PC-3 (cell line): ENCODE measurements at regions not wholly inside any gene's neighbourhood (a gene's known extent, or its start where the extent isn't known, plus 50 kb on each side); places are given as distances from the start of the nearest gene placed in this dataset.

ENCODE experiments used
- ATAC-seq: fragments of 200-7000 bp; cut with Tn5 transposase; 2 replicates; pipeline ENCODE4 v1.9.1; 2020; ENCODE audit warnings: mild to moderate bottlenecking, moderate library complexity
- BruUV-seq: library from RNA; stranded (reverse); fragments of 400-500 nt; replicated peaks from 2 replicates; lab custom pipeline; 2021; lab: Mats Ljungman, UMichigan
- CTCF ChIA-PET: fragments of 300-600 bp; sonication (Branson Sonifier 250); formaldehyde crosslinking; loops from one replicate; lab custom pipeline; 2022; ENCODE audit warnings: antibody characterized with exemption; lab: Charles Lee
- POLR2A ChIA-PET: fragments of 300-600 bp; sonication (Branson Sonifier 250); formaldehyde crosslinking; loops from one replicate; lab custom pipeline; 2022; ENCODE audit warnings: antibody characterized with exemption; ENCODE audit not compliant: unreplicated experiment; lab: Charles Lee
- DNase-seq: peaks from one replicate; pipeline ENCODE4 v3.0.0-alpha.2; 2015
- H2AFZ ChIP-seq: fragments of 300-600 bp; sonication (generic); 2 replicates; pipeline ENCODE4 v1.6.0; 2016; ENCODE audit warnings: antibody characterized with exemption, low read length
- H3F3A ChIP-seq: fragments of 300-600 bp; sonication (generic); one replicate; pipeline ENCODE4 v1.6.0; 2017; ENCODE audit warnings: antibody characterized with exemption, low read length, control low read depth, mild to moderate bottlenecking; ENCODE audit not compliant: unreplicated experiment
- H3K27ac ChIP-seq: fragments of 300-600 bp; sonication (generic); 2 replicates; pipeline ENCODE4 v1.5.1; 2016; ENCODE audit warnings: mild to moderate bottlenecking, low read length
- H3K27me3 ChIP-seq: fragments of 300-600 bp; sonication (generic); 2 replicates; pipeline ENCODE4 v1.6.1; 2016; ENCODE audit warnings: low read length, mixed read lengths
- H3K36me3 ChIP-seq: fragments of 300-600 bp; sonication (generic); 2 replicates; pipeline ENCODE4 v1.6.1; 2016; ENCODE audit warnings: low read depth, mixed run types, low read length, mixed read lengths
- H3K4me1 ChIP-seq: fragments of 300-600 bp; sonication (generic); 2 replicates; pipeline ENCODE4 v1.5.1; 2016; ENCODE audit warnings: low read length; ENCODE audit not compliant: insufficient read depth
- H3K4me2 ChIP-seq: fragments of 300-600 bp; sonication (generic); 2 replicates; pipeline ENCODE4 v1.6.0; 2016; ENCODE audit warnings: low read length
- H3K4me3 ChIP-seq: fragments of 300-600 bp; sonication (generic); 2 replicates; pipeline ENCODE4 v1.5.1; 2016; ENCODE audit warnings: mild to moderate bottlenecking, low read length, mixed read lengths
- H3K79me2 ChIP-seq: fragments of 300-600 bp; sonication (generic); 2 replicates; pipeline ENCODE4 v1.6.1; 2017; ENCODE audit warnings: low read length, mixed read lengths
- H3K9ac ChIP-seq: fragments of 300-600 bp; sonication (generic); 2 replicates; pipeline ENCODE4 v1.6.0; 2016; ENCODE audit warnings: mild to moderate bottlenecking, low read length
- H3K9me2 ChIP-seq: fragments of 300-600 bp; sonication (generic); replicated peaks from 2 replicates; pipeline ENCODE4 v1.6.1; 2016; ENCODE audit warnings: mixed run types, low read length, mixed read lengths
- H3K9me3 ChIP-seq: fragments of 300-600 bp; sonication (generic); 2 replicates; pipeline ENCODE4 v1.6.1; 2016; ENCODE audit warnings: low read length, mixed read lengths
- H4K20me1 ChIP-seq: fragments of 300-600 bp; sonication (generic); 2 replicates; pipeline ENCODE4 v1.6.1; 2016; ENCODE audit warnings: low read length, mixed read lengths
- CTCF ChIP-seq: fragments of 300-600 bp; sonication (generic); conservative IDR thresholded peaks from 2 replicates; pipeline ENCODE4 v1.5.1; 2017; ENCODE audit warnings: antibody characterized with exemption, low read depth, mild to moderate bottlenecking, low read length
- EZH2 ChIP-seq: fragments of 300-600 bp; sonication (generic); IDR thresholded peaks from one replicate; pipeline ENCODE4 v1.6.1; 2017; ENCODE audit warnings: antibody characterized with exemption, mild to moderate bottlenecking, low read length; ENCODE audit not compliant: unreplicated experiment
- EZH2phosphoT487 ChIP-seq: fragments of 300-600 bp; sonication (generic); IDR thresholded peaks from 2 replicates; pipeline ENCODE4 v1.6.1; 2018; ENCODE audit warnings: mild to moderate bottlenecking, antibody characterized with exemption, low read length, borderline replicate concordance
- intact Hi-C: fragments of 100-400 bp; cut with micrococcal nuclease; formaldehyde crosslinking; loops from 2 replicates; pipeline ENCODE4 v1.9.0; 2023

DNA sequence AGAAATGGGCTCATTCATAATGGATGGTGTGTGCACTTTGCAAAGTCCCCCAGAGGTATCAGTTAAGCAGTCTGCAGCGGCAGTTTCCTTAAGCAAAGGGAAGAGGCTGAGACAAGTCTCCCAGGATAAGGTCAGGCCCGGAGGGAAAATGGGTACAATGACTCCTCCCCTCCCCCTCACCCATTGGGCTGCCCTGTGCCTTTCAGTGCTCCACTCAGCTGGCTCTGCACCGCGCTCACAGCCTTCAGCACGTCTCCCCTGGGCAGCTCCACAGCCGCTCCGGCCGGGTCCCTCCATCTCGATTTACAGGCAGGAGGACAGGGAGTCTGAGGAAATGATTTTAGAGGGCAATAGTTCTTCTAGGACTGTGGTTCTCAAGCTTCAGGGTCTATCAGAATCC lies 264.8 kb downstream of the LRFN2 start:
- no peaks in the 10 kb centered on the region for H3K4me1 ChIP-seq
- intact Hi-C loops = no loop called here
- H3K79me2 ChIP-seq = no peaks in the 10 kb centered on the region
- CTCF ChIA-PET = no interaction called here
- no peak overlapping the region for H3K27ac ChIP-seq
- no peaks in the 10 kb centered on the region for H3K36me3 ChIP-seq
- no peaks in the 10 kb centered on the region for H3K9me3 ChIP-seq
- no peaks in the 10 kb centered on the region for H3F3A ChIP-seq
- H4K20me1 ChIP-seq = no peaks in the 10 kb centered on the region
- H3K9me2 ChIP-seq = no peaks in the 10 kb centered on the region
- H3K4me3 ChIP-seq = no peak overlapping the region
- DNase-seq (no peak), ATAC-seq (no peak)
- H2AFZ ChIP-seq = no peak overlapping the region
- POLR2A ChIA-PET = no interaction called here
- H3K9ac ChIP-seq = no peak overlapping the region
- H3K4me2 ChIP-seq = no peak overlapping the region
- TF ChIP-seq EZH2 (no peak), EZH2phosphoT487 (no peak), CTCF (no peak)
- H3K27me3 ChIP-seq = peaks cover 12% of the 10 kb centered on the region; the same call in 1 of the 2 replicates
- no TSS peak for BruUV-seq

DNA sequence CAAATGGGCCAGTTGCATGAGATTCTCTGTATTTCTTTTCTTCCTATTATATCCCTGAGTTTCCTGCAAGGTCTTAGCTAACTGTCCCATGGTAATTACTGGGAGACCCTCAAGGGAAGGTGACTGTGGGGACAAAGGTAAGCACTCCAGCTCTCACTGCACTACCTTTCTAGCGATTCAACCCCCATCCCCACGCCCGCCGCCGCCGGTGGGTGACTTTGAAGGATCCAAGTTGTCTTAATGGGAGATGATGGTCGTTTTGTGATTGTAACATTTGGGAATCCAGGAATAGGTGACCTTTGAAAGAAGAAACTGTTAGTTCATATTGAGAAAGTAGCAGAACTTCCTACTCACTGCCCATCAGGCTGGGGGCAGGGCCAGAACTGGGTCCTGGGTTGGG lies 265.5 kb downstream of the LRFN2 start:
- Histone ChIP-seq H3K9ac (no peak overlapping the region), H3K27me3 (peaks cover 12% of the 10 kb centered on the region; the same call in 1 of the 2 replicates), H3K27ac (no peak overlapping the region), H3K4me2 (no peak overlapping the region), H2AFZ (no peak overlapping the region), H3K4me1 (no peaks in the 10 kb centered on the region), H4K20me1 (no peaks in the 10 kb centered on the region), H3K36me3 (no peaks in the 10 kb centered on the region), H3K79me2 (no peaks in the 10 kb centered on the region), H3K9me2 (no peaks in the 10 kb centered on the region), H3K4me3 (no peak overlapping the region), H3K9me3 (no peaks in the 10 kb centered on the region), H3F3A (no peaks in the 10 kb centered on the region)
- CTCF ChIA-PET = no interaction called here
- intact Hi-C loops = no loop called here
- POLR2A ChIA-PET = no interaction called here
- no TSS peak for BruUV-seq
- TF ChIP-seq EZH2 (no peak), EZH2phosphoT487 (no peak), CTCF (no peak)
- ATAC-seq (no peak), DNase-seq (no peak)

- no TSS peak for BruUV-seq
- POLR2A ChIA-PET = no interaction called here
These were observed 266.2 kb downstream of the LRFN2 start for GRCh38 chr6:40320947-40321346.

More at GRCh38 chr6:40320947-40321346, 266.2 kb downstream of the LRFN2 start:
- no peaks in the 10 kb centered on the region for H3K4me1 ChIP-seq
- ATAC-seq = no peak
- no peaks in the 10 kb centered on the region for H3K36me3 ChIP-seq
- CTCF ChIA-PET = no interaction called here
- H3K4me3 ChIP-seq = no peak overlapping the region
- H3K27ac ChIP-seq = no peak overlapping the region
- no peak for DNase-seq
- TF ChIP-seq EZH2phosphoT487 = no peak
- no peak for TF ChIP-seq CTCF
- no peak for TF ChIP-seq EZH2
- H3K9me2 ChIP-seq = no peaks in the 10 kb centered on the region
- no peak overlapping the region for H3K9ac ChIP-seq
- intact Hi-C loops = no loop called here
- H3K79me2 ChIP-seq = no peaks in the 10 kb centered on the region
- no peaks in the 10 kb centered on the region for H3F3A ChIP-seq
- H2AFZ ChIP-seq = no peak overlapping the region
- H4K20me1 ChIP-seq = no peaks in the 10 kb centered on the region
- H3K4me2 ChIP-seq = no peak overlapping the region
- H3K9me3 ChIP-seq = no peaks in the 10 kb centered on the region
- peaks cover 12% of the 10 kb centered on the region; the same call in 1 of the 2 replicates for H3K27me3 ChIP-seq
